GM23338 (cell line): ENCODE measurements at regions not wholly inside any gene's neighbourhood (a gene's known extent, or its start where the extent isn't known, plus 50 kb on each side); places are given as distances from the start of the nearest gene placed in this dataset.

Experiments used
- ATAC-seq: fragments of 200-7000 bp; cut with Tn5 transposase; 3 replicates; pipeline ENCODE4 v1.9.1; 2020
- DNase-seq: peaks from one replicate; pipeline ENCODE4 v3.0.0-alpha.2; 2015; ENCODE audit warnings: low spot score
- H2AFZ ChIP-seq: fragments of 200-600 bp; sonication (generic); 2 replicates; pipeline ENCODE4 v1.8.0; 2016; ENCODE audit warnings: antibody characterized with exemption, mild to moderate bottlenecking, moderate library complexity
- H3F3A ChIP-seq: fragments of 200-600 bp; sonication (generic); replicated peaks from 2 replicates; pipeline ENCODE4 v1.8.0; 2017; ENCODE audit warnings: antibody characterized with exemption, mixed run types, low read depth
- H3K27ac ChIP-seq: fragments of 200-600 bp; sonication (generic); 2 replicates; pipeline ENCODE4 v1.6.1; 2016; ENCODE audit warnings: low read depth
- H3K27me3 ChIP-seq: fragments of 200-600 bp; sonication (generic); 2 replicates; pipeline ENCODE4 v1.8.0; 2016; ENCODE audit warnings: mild to moderate bottlenecking, mixed run types, moderate library complexity; ENCODE audit not compliant: insufficient read depth
- H3K36me3 ChIP-seq: fragments of 200-600 bp; sonication (generic); 2 replicates; pipeline ENCODE4 v1.8.0; 2016; ENCODE audit warnings: mild to moderate bottlenecking; ENCODE audit not compliant: insufficient read depth
- H3K4me1 ChIP-seq: fragments of 200-600 bp; sonication (generic); 2 replicates; pipeline ENCODE4 v1.8.0; 2016; ENCODE audit warnings: mild to moderate bottlenecking, moderate library complexity; ENCODE audit not compliant: insufficient read depth
- H3K4me2 ChIP-seq: fragments of 200-600 bp; sonication (generic); 2 replicates; pipeline ENCODE4 v1.7.1; 2017; ENCODE audit warnings: mixed run types
- H3K4me3 ChIP-seq: fragments of 200-600 bp; sonication (generic); 2 replicates; pipeline ENCODE4 v1.6.1; 2016; ENCODE audit warnings: mixed run types
- H3K79me2 ChIP-seq: fragments of 200-600 bp; sonication (generic); replicated peaks from 2 replicates; pipeline ENCODE4 v1.8.0; 2017; ENCODE audit warnings: mild to moderate bottlenecking; ENCODE audit not compliant: insufficient read depth
- H3K9me2 ChIP-seq: fragments of 200-600 bp; sonication (generic); 2 replicates; pipeline ENCODE4 v1.8.0; 2017; ENCODE audit not compliant: insufficient read depth
- H4K20me1 ChIP-seq: fragments of 200-600 bp; sonication (generic); replicated peaks from 2 replicates; pipeline ENCODE4 v1.8.0; 2017; ENCODE audit warnings: mild to moderate bottlenecking; ENCODE audit not compliant: insufficient read depth
- H3K27ac Mint-ChIP-seq: 2 replicates; pipeline ENCODE4 v1.8.0; 2020; ENCODE audit warnings: inconsistent platforms, mild to moderate bottlenecking, moderate library complexity, mixed read lengths
- H3K27me3 Mint-ChIP-seq: 3 replicates; pipeline ENCODE4 v1.8.0; 2022; ENCODE audit warnings: low read depth, mild to moderate bottlenecking, moderate library complexity, mixed read lengths, inconsistent platforms; ENCODE audit not compliant: insufficient read depth, poor library complexity
- H3K36me3 Mint-ChIP-seq: 3 replicates; pipeline ENCODE4 v1.8.0; 2021; ENCODE audit warnings: low read depth, mild to moderate bottlenecking, inconsistent platforms, moderate library complexity, mixed read lengths
- H3K4me1 Mint-ChIP-seq: 3 replicates; pipeline ENCODE4 v1.8.0; 2020; ENCODE audit warnings: mild to moderate bottlenecking, inconsistent platforms, mixed read lengths
- H3K4me3 Mint-ChIP-seq: 3 replicates; pipeline ENCODE4 v1.8.0; 2021; ENCODE audit warnings: moderate library complexity, mild to moderate bottlenecking, inconsistent platforms, mixed read lengths
- H3K9me3 Mint-ChIP-seq: 3 replicates; pipeline ENCODE4 v1.8.0; 2020; ENCODE audit warnings: moderate library complexity, mild to moderate bottlenecking, inconsistent platforms, mixed read lengths
- CREB1 ChIP-seq: fragments of 250-450 bp; sonication (Bioruptor Pico); IDR thresholded peaks from 2 replicates; pipeline ENCODE4 v1.5.0; 2020; ENCODE audit warnings: low read depth, mild to moderate bottlenecking, moderate library complexity
- CTCF ChIP-seq, 2 experiments: fragments of 200-600 bp in 1 of 2; sonication (generic) in 1 of 2; conservative IDR thresholded peaks; 2 replicates each; pipeline versions ENCODE4 v1.5.1 to v1.6.1; 2016 to 2017; ENCODE audit warnings: antibody characterized with exemption in 2 of 2, low read depth in 2 of 2, mild to moderate bottlenecking in 2 of 2, moderate library complexity in 1 of 2
- ETS1 ChIP-seq: IDR thresholded peaks from 2 replicates; pipeline ENCODE4 v1.6.1; 2016; ENCODE audit warnings: antibody characterized with exemption
- EZH2 ChIP-seq: fragments of 200-600 bp; sonication (generic); IDR thresholded peaks from one replicate; pipeline ENCODE4 v1.8.0; 2017; ENCODE audit warnings: antibody characterized with exemption, mild to moderate bottlenecking, low read depth; ENCODE audit not compliant: unreplicated experiment
- EZH2phosphoT487 ChIP-seq: fragments of 200-600 bp; sonication (generic); IDR thresholded peaks from one replicate; pipeline ENCODE4 v1.8.1; 2018; ENCODE audit warnings: antibody characterized with exemption; ENCODE audit not compliant: unreplicated experiment
- JUNB ChIP-seq: IDR thresholded peaks from one replicate; pipeline ENCODE4 v1.6.1; 2016; ENCODE audit warnings: antibody characterized with exemption; ENCODE audit not compliant: unreplicated experiment
- NANOG ChIP-seq: IDR thresholded peaks from 2 replicates; pipeline ENCODE4 v1.6.1; 2016; ENCODE audit warnings: antibody characterized with exemption, borderline replicate concordance
- POLR2AphosphoS5 ChIP-seq: IDR thresholded peaks from 2 replicates; pipeline ENCODE4 v1.6.1; 2016; ENCODE audit warnings: antibody characterized with exemption, low read depth
- REST ChIP-seq: IDR thresholded peaks from one replicate; pipeline ENCODE4 v1.6.1; 2018; ENCODE audit warnings: antibody characterized with exemption; ENCODE audit not compliant: unreplicated experiment
- STAT1 ChIP-seq: IDR thresholded peaks from one replicate; pipeline ENCODE4 v1.6.1; 2016; ENCODE audit warnings: antibody characterized with exemption; ENCODE audit not compliant: unreplicated experiment
- ZNF114 ChIP-seq: fragments of 250-450 bp; sonication (Bioruptor Pico); IDR thresholded peaks from 2 replicates; pipeline ENCODE4 v1.5.0; 2020; ENCODE audit warnings: mild to moderate bottlenecking, moderate library complexity
- ZNF331 ChIP-seq: fragments of 250-450 bp; sonication (Bioruptor Pico); IDR thresholded peaks from 2 replicates; pipeline ENCODE4 v1.5.0; 2020; ENCODE audit warnings: low read depth, mild to moderate bottlenecking, moderate library complexity
- ZNF462 ChIP-seq: fragments of 250-450 bp; sonication (Bioruptor Pico); IDR thresholded peaks from 2 replicates; pipeline ENCODE4 v1.5.0; 2020; ENCODE audit warnings: mild to moderate bottlenecking, moderate library complexity

- no peaks in the 10 kb centered on the region for H3K79me2 ChIP-seq
- Mint-ChIP-seq H3K4me3 (no peak overlapping the region), H3K27me3 (peaks cover 1% of the 10 kb centered on the region), H3K27ac (no peak overlapping the region), H3K9me3 (no peaks in the 10 kb centered on the region), H3K36me3 (no peaks in the 10 kb centered on the region), H3K4me1 (peaks cover 13% of the 10 kb centered on the region)
- peaks cover 9% of the 10 kb centered on the region for H3K4me1 ChIP-seq
- no peak overlapping the region for H2AFZ ChIP-seq
- H3K4me3 ChIP-seq: no peak overlapping the region
- no peaks in the 10 kb centered on the region for H4K20me1 ChIP-seq
- DNase-seq (peak; percentile 75), ATAC-seq (no peak; the same call in 2 of the 3 replicates)
- no peak for TF ChIP-seq ZNF114 (CRISPR knock-in tag)
- TF ChIP-seq NANOG: no peak
- no peak for TF ChIP-seq REST
- TF ChIP-seq ZNF462 (CRISPR knock-in tag): no peak
- no peak for TF ChIP-seq POLR2AphosphoS5
- TF ChIP-seq STAT1: no peak
- TF ChIP-seq CTCF (conservative IDR thresholded peaks at IDR 0.05; ENCODE audit: low read depth in 2 of 2): no peak
- TF ChIP-seq CREB1 (CRISPR knock-in tag): no peak
- no peak for TF ChIP-seq JUNB
- no peak for TF ChIP-seq EZH2phosphoT487
- TF ChIP-seq ZNF331 (CRISPR knock-in tag): no peak
- no peak for TF ChIP-seq EZH2
- TF ChIP-seq ETS1: no peak
- no peaks in the 10 kb centered on the region for H3K27me3 ChIP-seq
- H3K27ac ChIP-seq: no peak overlapping the region
- H3K36me3 ChIP-seq: no peaks in the 10 kb centered on the region
- H3K4me2 ChIP-seq: no peak overlapping the region
- no peaks in the 10 kb centered on the region for H3F3A ChIP-seq
- no peaks in the 10 kb centered on the region for H3K9me2 ChIP-seq
Measured at GRCh38 chr16:48914070-48914469, 304.1 kb upstream of the N4BP1 start.
